OCI-LY1 (cell line): ENCODE measurements at regions not wholly inside any gene's neighbourhood (a gene's known extent, or its start where the extent isn't known, plus 50 kb on each side); places are given as distances from the start of the nearest gene placed in this dataset.

ENCODE experiments used
- H2AFZ ChIP-seq: fragments of 200-600 bp; sonication (generic), shearing (Covaris generic); 2 replicates; pipeline ENCODE4 v1.6.0; 2014; ENCODE audit warnings: antibody characterized with exemption, mild to moderate bottlenecking, low read length
- H3F3A ChIP-seq: fragments of 200-600 bp; sonication (generic), shearing (Covaris generic); 2 replicates; pipeline ENCODE4 v1.6.0; 2014; ENCODE audit warnings: mild to moderate bottlenecking, antibody characterized with exemption, low read length, moderate library complexity; ENCODE audit not compliant: insufficient read depth
- H3K27ac ChIP-seq: fragments of 200-600 bp; sonication (generic); 2 replicates; pipeline ENCODE4 v1.5.1; 2014; ENCODE audit warnings: low read length, mixed run types, mild to moderate bottlenecking, low read depth; ENCODE audit not compliant: poor library complexity, severe bottlenecking
- H3K27me3 ChIP-seq: fragments of 200-600 bp; sonication (generic); 2 replicates; pipeline ENCODE4 v1.6.0; 2014; ENCODE audit warnings: antibody characterized with exemption, mild to moderate bottlenecking, low read length, moderate library complexity; ENCODE audit not compliant: insufficient read depth
- H3K36me3 ChIP-seq: fragments of 200-600 bp; sonication (generic); 2 replicates; pipeline ENCODE4 v1.6.1; 2014; ENCODE audit warnings: mild to moderate bottlenecking, antibody characterized with exemption, low read length, moderate library complexity, mixed read lengths; ENCODE audit not compliant: insufficient read depth
- H3K4me1 ChIP-seq: fragments of 200-600 bp; sonication (generic); 2 replicates; pipeline ENCODE4 v1.5.1; 2014; ENCODE audit warnings: mild to moderate bottlenecking, low read length, moderate library complexity; ENCODE audit not compliant: insufficient read depth, severe bottlenecking
- H3K4me2 ChIP-seq: fragments of 200-600 bp; sonication (generic), shearing (Covaris generic); 2 replicates; pipeline ENCODE4 v1.6.1; 2014; ENCODE audit warnings: low read length
- H3K4me3 ChIP-seq: fragments of 200-600 bp; sonication (generic); 2 replicates; pipeline ENCODE4 v1.5.1; 2014; ENCODE audit warnings: low read length, low read depth, mild to moderate bottlenecking, mixed read lengths; ENCODE audit not compliant: poor library complexity, severe bottlenecking
- H3K79me2 ChIP-seq: fragments of 200-600 bp; shearing (Covaris generic); 2 replicates; pipeline ENCODE4 v1.6.1; 2016; ENCODE audit warnings: mixed run types, low read length, mixed read lengths; ENCODE audit not compliant: insufficient read depth
- H3K9ac ChIP-seq: fragments of 200-600 bp; sonication (generic), shearing (Covaris generic); 2 replicates; pipeline ENCODE4 v1.6.1; 2014; ENCODE audit warnings: mild to moderate bottlenecking, low read length, mixed read lengths
- H3K9me2 ChIP-seq: fragments of 200-600 bp; sonication (generic), shearing (Covaris generic); 2 replicates; pipeline ENCODE4 v1.6.1; 2014; ENCODE audit warnings: low read depth, mild to moderate bottlenecking, low read length, mixed read lengths
- H3K9me3 ChIP-seq: fragments of 200-600 bp; shearing (Covaris generic); 2 replicates; pipeline ENCODE4 v1.6.1; 2014; ENCODE audit warnings: low read length, mixed read lengths
- H4K20me1 ChIP-seq: fragments of 200-600 bp; sonication (generic), shearing (Covaris generic); 2 replicates; pipeline ENCODE4 v1.6.0; 2016; ENCODE audit warnings: mild to moderate bottlenecking, low read length; ENCODE audit not compliant: insufficient read depth
- EZH2 ChIP-seq: fragments of 200-600 bp; sonication (generic), shearing (Covaris generic); IDR thresholded peaks from 2 replicates; pipeline ENCODE4 v1.8.0; 2017; ENCODE audit warnings: borderline replicate concordance, mixed run types, mild to moderate bottlenecking, antibody characterized with exemption, low read length, moderate library complexity, mixed read lengths
- TF ChIP-seq, protein P1 (sequence below): fragments of 200-600 bp; sonication (generic), shearing (Covaris generic); IDR thresholded peaks from 2 replicates; pipeline ENCODE4 v1.5.1; 2017; ENCODE audit warnings: mild to moderate bottlenecking, antibody characterized with exemption, low read length, moderate library complexity, mixed read lengths

DNA sequence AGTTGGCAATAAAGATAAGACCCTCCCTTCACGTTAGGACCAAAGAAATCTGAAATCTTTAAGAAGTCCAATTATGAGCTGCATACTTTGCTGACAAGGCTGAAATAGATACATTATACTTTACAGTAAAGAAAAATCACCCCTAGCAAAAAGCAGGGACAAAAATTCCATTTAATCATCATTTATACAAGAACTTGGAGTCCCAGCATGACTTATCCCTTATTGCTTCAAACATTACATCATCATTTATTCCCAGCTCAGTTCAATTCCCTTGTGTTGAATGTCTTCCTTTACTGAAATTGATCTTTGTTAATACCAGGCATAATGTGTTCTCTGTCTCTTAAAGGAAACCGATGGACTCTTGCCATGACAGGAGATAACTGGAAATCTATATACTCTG is 449.6 kb upstream of the CCDC196 start:
- no peaks in the 10 kb centered on the region for H3K9me2 ChIP-seq
- TF ChIP-seq EZH2, result no peak
- TF ChIP-seq, protein P1, sequence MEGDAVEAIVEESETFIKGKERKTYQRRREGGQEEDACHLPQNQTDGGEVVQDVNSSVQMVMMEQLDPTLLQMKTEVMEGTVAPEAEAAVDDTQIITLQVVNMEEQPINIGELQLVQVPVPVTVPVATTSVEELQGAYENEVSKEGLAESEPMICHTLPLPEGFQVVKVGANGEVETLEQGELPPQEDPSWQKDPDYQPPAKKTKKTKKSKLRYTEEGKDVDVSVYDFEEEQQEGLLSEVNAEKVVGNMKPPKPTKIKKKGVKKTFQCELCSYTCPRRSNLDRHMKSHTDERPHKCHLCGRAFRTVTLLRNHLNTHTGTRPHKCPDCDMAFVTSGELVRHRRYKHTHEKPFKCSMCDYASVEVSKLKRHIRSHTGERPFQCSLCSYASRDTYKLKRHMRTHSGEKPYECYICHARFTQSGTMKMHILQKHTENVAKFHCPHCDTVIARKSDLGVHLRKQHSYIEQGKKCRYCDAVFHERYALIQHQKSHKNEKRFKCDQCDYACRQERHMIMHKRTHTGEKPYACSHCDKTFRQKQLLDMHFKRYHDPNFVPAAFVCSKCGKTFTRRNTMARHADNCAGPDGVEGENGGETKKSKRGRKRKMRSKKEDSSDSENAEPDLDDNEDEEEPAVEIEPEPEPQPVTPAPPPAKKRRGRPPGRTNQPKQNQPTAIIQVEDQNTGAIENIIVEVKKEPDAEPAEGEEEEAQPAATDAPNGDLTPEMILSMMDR, result no peak
- no peak overlapping the region for H3K9ac ChIP-seq
- no peaks in the 10 kb centered on the region for H3K36me3 ChIP-seq
- no peaks in the 10 kb centered on the region for H3K9me3 ChIP-seq
- no peaks in the 10 kb centered on the region for H3F3A ChIP-seq
- no peak overlapping the region for H2AFZ ChIP-seq
- no peaks in the 10 kb centered on the region for H3K4me1 ChIP-seq
- no peak overlapping the region for H3K27ac ChIP-seq
- no peak overlapping the region for H3K4me3 ChIP-seq
- no peaks in the 10 kb centered on the region for H3K27me3 ChIP-seq
- H4K20me1 ChIP-seq, result no peaks in the 10 kb centered on the region
- no peak overlapping the region for H3K4me2 ChIP-seq
- H3K79me2 ChIP-seq, result no peaks in the 10 kb centered on the region

DNA sequence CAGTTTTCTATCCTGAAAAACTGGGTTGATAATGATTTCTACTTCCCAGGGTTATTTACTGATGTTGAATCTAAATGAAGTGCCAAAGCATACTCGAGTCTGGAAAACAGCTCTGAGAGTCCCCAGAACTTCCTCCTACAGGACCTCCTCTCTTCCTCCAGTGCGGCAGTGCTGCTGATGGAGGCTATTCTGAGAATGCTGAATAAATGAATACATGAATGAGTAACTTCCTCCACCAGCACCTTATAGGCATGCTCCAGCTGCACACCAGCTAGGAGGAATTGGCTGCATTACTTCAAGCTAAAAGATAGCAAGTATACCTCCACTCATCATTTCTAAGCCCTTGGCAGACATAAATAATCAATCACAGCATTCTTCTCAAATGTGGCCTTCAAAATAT is 448.8 kb upstream of the CCDC196 start:
- Histone ChIP-seq H3K9me2 (no peaks in the 10 kb centered on the region), H2AFZ (no peak overlapping the region), H3K4me1 (no peaks in the 10 kb centered on the region), H3K79me2 (no peaks in the 10 kb centered on the region), H3K9me3 (no peaks in the 10 kb centered on the region), H3K27ac (no peak overlapping the region), H3K36me3 (no peaks in the 10 kb centered on the region), H4K20me1 (no peaks in the 10 kb centered on the region), H3F3A (no peaks in the 10 kb centered on the region), H3K4me2 (no peak overlapping the region), H3K4me3 (no peak overlapping the region), H3K27me3 (no peaks in the 10 kb centered on the region), H3K9ac (no peak overlapping the region)
- TF ChIP-seq, protein P1, result no peak
- no peak for TF ChIP-seq EZH2

DNA sequence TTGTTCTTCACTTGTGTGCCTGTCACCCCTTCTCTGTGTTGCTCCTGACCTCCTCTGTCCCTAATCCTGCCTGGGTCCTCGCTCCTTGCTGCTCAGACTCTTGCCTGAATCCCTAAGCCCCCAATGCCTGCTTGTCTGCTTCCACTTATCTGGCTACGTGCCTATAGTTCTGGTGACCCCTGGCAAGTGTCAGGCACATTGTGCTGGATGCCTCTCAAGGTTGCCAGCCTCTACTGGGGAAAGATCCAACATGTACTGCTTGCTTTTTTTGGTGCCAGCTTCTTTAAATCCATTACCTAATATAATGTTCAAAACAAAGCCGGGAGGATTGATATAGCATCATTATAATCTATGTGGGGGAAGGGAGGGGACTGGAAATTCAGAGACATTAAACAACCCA is 448.0 kb upstream of the CCDC196 start:
- H2AFZ ChIP-seq, result no peak overlapping the region
- no peaks in the 10 kb centered on the region for H3K27me3 ChIP-seq
- TF ChIP-seq, protein P1, result no peak
- no peak for TF ChIP-seq EZH2
- H3K9ac ChIP-seq, result no peak overlapping the region
- H3K27ac ChIP-seq, result no peak overlapping the region
- no peaks in the 10 kb centered on the region for H3K36me3 ChIP-seq
- H4K20me1 ChIP-seq, result no peaks in the 10 kb centered on the region
- no peaks in the 10 kb centered on the region for H3F3A ChIP-seq
- no peaks in the 10 kb centered on the region for H3K9me2 ChIP-seq
- H3K79me2 ChIP-seq, result no peaks in the 10 kb centered on the region
- H3K4me1 ChIP-seq, result no peaks in the 10 kb centered on the region
- H3K4me3 ChIP-seq, result no peak overlapping the region
- H3K4me2 ChIP-seq, result no peak overlapping the region
- H3K9me3 ChIP-seq, result no peaks in the 10 kb centered on the region
